GM12878 (cell line): ENCODE measurements at regions not wholly inside any gene's neighbourhood (a gene's known extent, or its start where the extent isn't known, plus 50 kb on each side); places are given as distances from the start of the nearest gene placed in this dataset.

ENCODE experiments used
- POLR2A ChIP-seq: IDR thresholded peaks from 2 replicates; pipeline ENCODE4 v1.6.1; 2011; ENCODE audit warnings: low read depth, mild to moderate bottlenecking, low read length
- SKIL ChIP-seq: fragments of 450-650 bp; IDR thresholded peaks from 2 replicates; pipeline ENCODE4 v1.6.1; 2017; ENCODE audit warnings: mild to moderate bottlenecking, low read depth, inconsistent platforms; ENCODE audit not compliant: poor library complexity, severe bottlenecking

GRCh38 chr2:77588438-77588837 is 66.3 kb upstream of the LRRTM4 start:
- no peak for TF ChIP-seq SKIL
- TF ChIP-seq POLR2A = no peak
